ENCODE measurements at regions not wholly inside any gene's neighbourhood (a gene's known extent, or its start where the extent isn't known, plus 50 kb on each side); places are given as distances from the start of the nearest gene placed in this dataset.

DNA sequence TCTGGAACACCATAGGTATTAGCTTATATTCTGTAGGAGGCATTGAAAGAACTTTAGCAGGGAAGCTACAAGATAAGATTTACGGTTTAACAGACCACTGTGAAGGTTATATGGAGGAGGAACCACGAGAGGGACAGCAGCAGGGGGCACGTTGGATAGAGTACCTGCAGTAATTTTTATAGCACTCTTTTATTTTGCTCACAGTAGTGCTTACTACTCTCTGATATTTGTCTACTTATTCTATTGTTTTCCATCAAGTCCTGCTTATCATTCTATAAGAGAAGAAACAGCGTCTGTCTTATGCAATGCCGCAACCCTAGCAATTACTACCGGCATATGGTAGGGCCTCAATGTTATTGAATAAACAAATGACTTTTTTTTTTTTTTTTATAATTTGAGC lies 122.5 kb downstream of the PCDH7 start:
- DNase-seq (ENCODE audit: low read depth) = no peak
- TF ChIP-seq CTCF (IDR thresholded peaks at IDR 0.05; ENCODE audit: control insufficient read depth, extremely low read depth, insufficient read depth) = no peak

GRCh38 chr4:30844861-30845582 lies 124.9 kb downstream of the PCDH7 start:
- H3K4me3 ChIP-seq (ENCODE audit: low read depth, low read length) = no peak overlapping the region
- TF ChIP-seq CTCF (IDR thresholded peaks at IDR 0.05; ENCODE audit: control insufficient read depth, extremely low read depth, insufficient read depth) = no peak
- DNase-seq (ENCODE audit: low read depth) = no peak

More for the DNA sequence above, 122.5 kb downstream of the PCDH7 start:
- no peak overlapping the region for H3K4me3 ChIP-seq (ENCODE audit: low read depth, low read length)

GRCh38 chr4:30847167-30847566 lies 127.0 kb downstream of the PCDH7 start:
- no peak overlapping the region for H3K4me3 ChIP-seq (ENCODE audit: low read depth, low read length)
- TF ChIP-seq CTCF (IDR thresholded peaks at IDR 0.05; ENCODE audit: control insufficient read depth, extremely low read depth, insufficient read depth) = no peak
- DNase-seq (ENCODE audit: low read depth) = no peak

- no peak for DNase-seq (ENCODE audit: low read depth)
- H3K4me3 ChIP-seq (ENCODE audit: low read depth, low read length) = no peak overlapping the region
- TF ChIP-seq CTCF (IDR thresholded peaks at IDR 0.05; ENCODE audit: control insufficient read depth, extremely low read depth, insufficient read depth) = no peak
These were observed 127.8 kb downstream of the PCDH7 start for GRCh38 chr4:30847958-30848357.

GRCh38 chr4:30854531-30854930 lies 134.4 kb downstream of the PCDH7 start:
- no peak overlapping the region for H3K4me3 ChIP-seq (ENCODE audit: low read depth, low read length)
- no peak for TF ChIP-seq CTCF (IDR thresholded peaks at IDR 0.05; ENCODE audit: control insufficient read depth, extremely low read depth, insufficient read depth)
- no peak for DNase-seq (ENCODE audit: low read depth)

- no peak for TF ChIP-seq CTCF (IDR thresholded peaks at IDR 0.05; ENCODE audit: control insufficient read depth, extremely low read depth, insufficient read depth)
- no peak for DNase-seq (ENCODE audit: low read depth)
- H3K4me3 ChIP-seq (ENCODE audit: low read depth, low read length) = no peak overlapping the region
These were observed 135.1 kb downstream of the PCDH7 start for GRCh38 chr4:30855232-30855631.

Measured in LNCaP clone FGC (cell line).